SKM-1 (cell line): ENCODE measurements at regions not wholly inside any gene's neighbourhood (a gene's known extent, or its start where the extent isn't known, plus 50 kb on each side); places are given as distances from the start of the nearest gene placed in this dataset.

Source experiments
- DNase-seq: peaks from one replicate; lab custom pipeline; 2025; ENCODE audit not compliant: unreplicated experiment; lab: John Stamatoyannopoulos, UW

- no peak for DNase-seq
Observed at GRCh38 chr4:58711039-58711438, 1600.9 kb upstream of the IGFBP7 start.

GRCh38 chr4:58688568-58688967 is 1578.4 kb upstream of the IGFBP7 start:
- no peak for DNase-seq

GRCh38 chr4:58679886-58680285 is 1569.7 kb upstream of the IGFBP7 start:
- DNase-seq, result no peak

GRCh38 chr4:58679051-58679450 is 1568.9 kb upstream of the IGFBP7 start:
- DNase-seq, result no peak

GRCh38 chr4:58669783-58670182 is 1559.6 kb upstream of the IGFBP7 start:
- DNase-seq, result peak; percentile 1

GRCh38 chr4:58665649-58666048 is 1555.5 kb upstream of the IGFBP7 start:
- no peak for DNase-seq

- DNase-seq, result no peak
Observed at GRCh38 chr4:58658701-58659100, 1548.5 kb upstream of the IGFBP7 start.

GRCh38 chr4:58653251-58653650 is 1543.1 kb upstream of the IGFBP7 start:
- DNase-seq, result no peak

- DNase-seq, result no peak
Observed at GRCh38 chr4:58649226-58649625, 1539.0 kb upstream of the IGFBP7 start.

GRCh38 chr4:58646126-58646525 is 1535.9 kb upstream of the IGFBP7 start:
- no peak for DNase-seq

GRCh38 chr4:58644549-58644948 is 1534.4 kb upstream of the IGFBP7 start:
- DNase-seq, result no peak

GRCh38 chr4:58636381-58636780 is 1526.2 kb upstream of the IGFBP7 start:
- DNase-seq, result no peak

GRCh38 chr4:58617226-58617625 is 1507.0 kb upstream of the IGFBP7 start:
- DNase-seq, result no peak

GRCh38 chr4:58611012-58611411 is 1500.8 kb upstream of the IGFBP7 start:
- DNase-seq, result no peak

- no peak for DNase-seq
Observed at GRCh38 chr4:58606303-58606702, 1496.1 kb upstream of the IGFBP7 start.

- DNase-seq, result no peak
Observed at GRCh38 chr4:58603951-58604350, 1493.8 kb upstream of the IGFBP7 start.

- no peak for DNase-seq
Observed at GRCh38 chr4:58602731-58603359, 1492.7 kb upstream of the IGFBP7 start.

GRCh38 chr4:58602022-58602421 is 1491.8 kb upstream of the IGFBP7 start:
- no peak for DNase-seq

- DNase-seq, result no peak
Observed at GRCh38 chr4:58600290-58600689, 1490.1 kb upstream of the IGFBP7 start.

GRCh38 chr4:58590722-58591121 is 1480.5 kb upstream of the IGFBP7 start:
- DNase-seq, result no peak

GRCh38 chr4:58587856-58588255 is 1477.7 kb upstream of the IGFBP7 start:
- no peak for DNase-seq

GRCh38 chr4:58566260-58566659 is 1456.1 kb upstream of the IGFBP7 start:
- no peak for DNase-seq

GRCh38 chr4:58564695-58565475 is 1454.7 kb upstream of the IGFBP7 start:
- DNase-seq, result no peak
